Stimulated activated naive CD4-positive, alpha-beta T cell (primary cell): ENCODE measurements at regions not wholly inside any gene's neighbourhood (a gene's known extent, or its start where the extent isn't known, plus 50 kb on each side); places are given as distances from the start of the nearest gene placed in this dataset.

ENCODE experiments used
- DNase-seq, 6 experiments: peaks; one replicate each; lab custom pipeline; 2025; lab: John Stamatoyannopoulos, UW

GRCh38 chr2:217273851-217274250, 414.0 kb upstream of the TNP1 start:
- no peak for DNase-seq

GRCh38 chr2:217273162-217273561, 413.3 kb upstream of the TNP1 start:
- no peak for DNase-seq

GRCh38 chr2:217271813-217272212, 411.9 kb upstream of the TNP1 start:
- no peak for DNase-seq

- no peak for DNase-seq
These were observed 410.7 kb upstream of the TNP1 start for GRCh38 chr2:217270485-217271121.

- no peak for DNase-seq
These were observed 410.0 kb upstream of the TNP1 start for GRCh38 chr2:217269701-217270484.

- DNase-seq: no peak
These were observed 409.1 kb upstream of the TNP1 start for GRCh38 chr2:217268978-217269377.

- DNase-seq: no peak
These were observed 407.9 kb upstream of the TNP1 start for GRCh38 chr2:217267758-217268157.

- DNase-seq: no peak
These were observed 403.9 kb upstream of the TNP1 start for GRCh38 chr2:217263756-217264155.

GRCh38 chr2:217262911-217263310, 403.0 kb upstream of the TNP1 start:
- no peak for DNase-seq

GRCh38 chr2:217261452-217261851, 401.6 kb upstream of the TNP1 start:
- DNase-seq: no peak

- DNase-seq: no peak
These were observed 400.7 kb upstream of the TNP1 start for GRCh38 chr2:217260441-217261115.

GRCh38 chr2:217258170-217258569, 398.3 kb upstream of the TNP1 start:
- DNase-seq: no peak

- no peak for DNase-seq
These were observed 396.4 kb upstream of the TNP1 start for GRCh38 chr2:217256251-217256650.

- DNase-seq: no peak
These were observed 394.2 kb upstream of the TNP1 start for GRCh38 chr2:217254111-217254510.

GRCh38 chr2:217252181-217252580, 392.3 kb upstream of the TNP1 start:
- DNase-seq: no peak

- DNase-seq: no peak
These were observed 390.2 kb upstream of the TNP1 start for GRCh38 chr2:217250013-217250524.

GRCh38 chr2:217249121-217250012, 389.5 kb upstream of the TNP1 start:
- no peak for DNase-seq

- DNase-seq: no peak
These were observed 388.6 kb upstream of the TNP1 start for GRCh38 chr2:217248312-217248935.

GRCh38 chr2:217247476-217247875, 387.6 kb upstream of the TNP1 start:
- no peak for DNase-seq

- DNase-seq: no peak
These were observed 386.2 kb upstream of the TNP1 start for GRCh38 chr2:217246108-217246507.

GRCh38 chr2:217244815-217245214, 385.0 kb upstream of the TNP1 start:
- DNase-seq: no peak
